Natural killer cell (primary cell): ENCODE measurements at regions not wholly inside any gene's neighbourhood (a gene's known extent, or its start where the extent isn't known, plus 50 kb on each side); places are given as distances from the start of the nearest gene placed in this dataset.

Experiments used
- ATAC-seq, 3 donors: fragments of 150-1000 bp in 2 of 3; fragments of 200-7000 bp in 1 of 3; cut with Tn5 transposase; 1 replicate in 1 of 3; 2 replicates in 2 of 3; pipeline ENCODE4 v1.10.0; 2021; ENCODE audit warnings: mild to moderate bottlenecking in 2 of 3, moderate library complexity in 2 of 3
- DNase-seq, 2 donors: peaks; one replicate each; pipeline versions ENCODE4 v3.0.0 to v3.0.0-alpha.2; 2013 to 2021; ENCODE audit warnings: mixed read lengths in 1 of 2
- H3K27ac ChIP-seq: one replicate; pipeline ENCODE4 v1.5.1; 2013; ENCODE audit warnings: mild to moderate bottlenecking, low read length
- H3K27me3 ChIP-seq: one replicate; pipeline ENCODE4 v1.6.1; 2013; ENCODE audit warnings: low read length; ENCODE audit not compliant: control insufficient read depth, insufficient read depth
- H3K36me3 ChIP-seq: one replicate; pipeline ENCODE4 v1.6.1; 2013; ENCODE audit warnings: low read length; ENCODE audit not compliant: control insufficient read depth, insufficient read depth
- H3K4me1 ChIP-seq: one replicate; pipeline ENCODE4 v1.6.1; 2013; ENCODE audit warnings: low read length; ENCODE audit not compliant: control insufficient read depth, insufficient read depth
- H3K4me3 ChIP-seq: one replicate; pipeline ENCODE4 v1.5.1; 2013; ENCODE audit warnings: low read length
- H3K9me3 ChIP-seq: one replicate; pipeline ENCODE4 v1.6.1; 2013; ENCODE audit warnings: low read length; ENCODE audit not compliant: control insufficient read depth, insufficient read depth
- H3K27ac Mint-ChIP-seq, 2 donors: one replicate each; pipeline ENCODE4 v1.8.0; 2022; ENCODE audit warnings: mild to moderate bottlenecking in 2 of 2, mixed read lengths in 2 of 2, moderate library complexity in 1 of 2
- H3K27me3 Mint-ChIP-seq, 2 donors: one replicate each; pipeline ENCODE4 v1.8.0; 2022; ENCODE audit warnings: low read depth in 2 of 2, mixed read lengths in 2 of 2
- H3K36me3 Mint-ChIP-seq: one replicate; pipeline ENCODE4 v1.8.0; 2022; ENCODE audit warnings: mixed read lengths
- H3K4me1 Mint-ChIP-seq, 2 donors: one replicate each; pipeline ENCODE4 v1.8.0; 2022; ENCODE audit warnings: mixed read lengths in 2 of 2
- H3K4me3 Mint-ChIP-seq: one replicate; pipeline ENCODE4 v1.8.0; 2022; ENCODE audit warnings: mild to moderate bottlenecking, moderate library complexity, mixed read lengths
- H3K9me3 Mint-ChIP-seq, 2 donors: one replicate each; pipeline ENCODE4 v1.8.0; 2022; ENCODE audit warnings: mixed read lengths in 2 of 2
- CTCF ChIP-seq: fragments of 200-600 bp; IDR thresholded peaks from one replicate; pipeline ENCODE4 v1.8.0; 2022; ENCODE audit warnings: antibody characterized with exemption
- WGBS: methylation state at CpG from one replicate; pipeline ENCODE4 v1.1.7; 2013; ENCODE audit warnings: missing lambda C conversion rate; ENCODE audit not compliant: insufficient coverage; 5-methylcytosine and 5-hydroxymethylcytosine counted together
- intact Hi-C: fragments of 100-400 bp; cut with micrococcal nuclease; formaldehyde crosslinking; loops from one replicate; pipeline ENCODE4 v1.14.2; 2022

GRCh38 chr9:68648164-68648563 is 56.9 kb upstream of the PIP5K1B start:
- Histone ChIP-seq H3K36me3 (no peaks in the 10 kb centered on the region), H3K27me3 (no peaks in the 10 kb centered on the region), H3K4me3 (no peak overlapping the region), H3K27ac (no peak overlapping the region), H3K9me3 (no peaks in the 10 kb centered on the region), H3K4me1 (no peaks in the 10 kb centered on the region)
- Mint-ChIP-seq H3K27me3 (peaks cover 13 to 21% of the 10 kb centered on the region in 2 donors), H3K4me1 (no peaks in the 10 kb centered on the region), H3K27ac (no peak overlapping the region), H3K4me3 (no peak overlapping the region), H3K9me3 (no peaks in the 10 kb centered on the region), H3K36me3 (no peaks in the 10 kb centered on the region)
- intact Hi-C loops: no loop called here
- 100% methylated on average over 2 of the region's 3 CpGs for WGBS
- no peak for TF ChIP-seq CTCF
- ATAC-seq (no peak), DNase-seq (no peak)

GRCh38 chr9:68648971-68649370 is 56.1 kb upstream of the PIP5K1B start:
- Histone ChIP-seq H3K4me1 (no peaks in the 10 kb centered on the region), H3K9me3 (no peaks in the 10 kb centered on the region), H3K4me3 (no peak overlapping the region), H3K27ac (no peak overlapping the region), H3K27me3 (no peaks in the 10 kb centered on the region), H3K36me3 (no peaks in the 10 kb centered on the region)
- H3K27ac Mint-ChIP-seq: no peak overlapping the region
- TF ChIP-seq CTCF: no peak
- H3K4me3 Mint-ChIP-seq: no peak overlapping the region
- no peaks in the 10 kb centered on the region for H3K36me3 Mint-ChIP-seq
- DNase-seq (no peak), ATAC-seq (no peak)
- peaks cover 15 to 29% of the 10 kb centered on the region in 2 donors for H3K27me3 Mint-ChIP-seq
- no peaks in the 10 kb centered on the region for H3K9me3 Mint-ChIP-seq
- no peaks in the 10 kb centered on the region for H3K4me1 Mint-ChIP-seq
- WGBS: 60% methylated on average over 1 of the region's 1 CpG
- intact Hi-C loops: no loop called here

- intact Hi-C loops: no loop called here
- Histone ChIP-seq H3K27ac (no peak overlapping the region), H3K36me3 (no peaks in the 10 kb centered on the region), H3K9me3 (no peaks in the 10 kb centered on the region), H3K27me3 (peaks cover 2% of the 10 kb centered on the region), H3K4me3 (no peak overlapping the region), H3K4me1 (no peaks in the 10 kb centered on the region)
- TF ChIP-seq CTCF: no peak
- Mint-ChIP-seq H3K27me3 (peaks cover 13 to 43% of the 10 kb centered on the region in 2 donors), H3K4me1 (no peaks in the 10 kb centered on the region), H3K36me3 (no peaks in the 10 kb centered on the region), H3K4me3 (no peak overlapping the region), H3K9me3 (no peaks in the 10 kb centered on the region), H3K27ac (no peak overlapping the region)
- 81% methylated on average over 3 of the region's 3 CpGs for WGBS
- ATAC-seq: no peak
- DNase-seq: no peak
These were observed 53.7 kb upstream of the PIP5K1B start for GRCh38 chr9:68651280-68651893.

- H3K4me1 Mint-ChIP-seq: no peaks in the 10 kb centered on the region
- Histone ChIP-seq H3K4me1 (no peaks in the 10 kb centered on the region), H3K27ac (no peak overlapping the region), H3K4me3 (no peak overlapping the region), H3K36me3 (no peaks in the 10 kb centered on the region), H3K27me3 (peaks cover 2% of the 10 kb centered on the region), H3K9me3 (no peaks in the 10 kb centered on the region)
- ATAC-seq (no peak), DNase-seq (no peak)
- H3K27me3 Mint-ChIP-seq: peaks cover 14 to 57% of the 10 kb centered on the region in 2 donors
- no peaks in the 10 kb centered on the region for H3K36me3 Mint-ChIP-seq
- no peak for TF ChIP-seq CTCF
- intact Hi-C loops: no loop called here
- H3K9me3 Mint-ChIP-seq: no peaks in the 10 kb centered on the region
- H3K27ac Mint-ChIP-seq: no peak overlapping the region
- no peak overlapping the region for H3K4me3 Mint-ChIP-seq
- WGBS: 72% methylated on average over 6 of the region's 6 CpGs
These were observed 51.9 kb upstream of the PIP5K1B start for GRCh38 chr9:68653141-68653595.
